Suprapubic skin (tissue), 4 donors: ENCODE measurements at regions not wholly inside any gene's neighbourhood (a gene's known extent, or its start where the extent isn't known, plus 50 kb on each side); places are given as distances from the start of the nearest gene placed in this dataset.

ENCODE experiments used
- DNase-seq, 2 donors: peaks; one replicate each; pipeline ENCODE4 v3.0.0-alpha.2; 2019; ENCODE audit warnings: low spot score in 2 of 2
- H3K27ac ChIP-seq: fragments of 200-600 bp; sonication (generic); one replicate; pipeline ENCODE4 v1.5.1; 2019
- H3K27me3 ChIP-seq: fragments of 200-600 bp; sonication (generic); one replicate; pipeline ENCODE4 v1.5.1; 2019
- H3K36me3 ChIP-seq: fragments of 200-600 bp; sonication (generic); one replicate; pipeline ENCODE4 v1.5.1; 2019
- H3K4me1 ChIP-seq: fragments of 200-600 bp; sonication (generic); one replicate; pipeline ENCODE4 v1.5.1; 2019
- H3K4me3 ChIP-seq: fragments of 200-600 bp; sonication (generic); one replicate; pipeline ENCODE4 v1.5.1; 2019; ENCODE audit warnings: mild to moderate bottlenecking
- H3K9me3 ChIP-seq: fragments of 200-600 bp; sonication (generic); one replicate; pipeline ENCODE4 v1.5.1; 2019
- EP300 ChIP-seq: sonication (generic); formaldehyde crosslinking; IDR thresholded peaks from one replicate; pipeline ENCODE4 v1.6.1; 2017; ENCODE audit warnings: antibody characterized with exemption
- POLR2A ChIP-seq, 2 donors: fragments of 450-650 bp; IDR thresholded peaks; one replicate each; pipeline ENCODE4 v1.6.1; 2017; ENCODE audit warnings: antibody characterized with exemption in 2 of 2, mild to moderate bottlenecking in 2 of 2, moderate library complexity in 2 of 2
- POLR2AphosphoS5 ChIP-seq, 3 donors: sonication (generic); formaldehyde crosslinking; IDR thresholded peaks; one replicate each; pipeline ENCODE4 v1.6.1; 2017; ENCODE audit warnings: antibody characterized with exemption in 3 of 3
- WGBS: methylation state at CpG from one replicate; pipeline ENCODE4 v1.1.5; 2018; 5-methylcytosine and 5-hydroxymethylcytosine counted together
- TF ChIP-seq, protein P1 (sequence below), 2 donors: fragments of 200-600 bp in 1 of 2; fragments of 450-650 bp in 1 of 2; sonication (generic) in 1 of 2; IDR thresholded peaks; one replicate each; pipeline ENCODE4 v1.5.1; 2016 to 2019; ENCODE audit warnings: antibody characterized with exemption in 2 of 2, mild to moderate bottlenecking in 1 of 2, moderate library complexity in 1 of 2

DNA sequence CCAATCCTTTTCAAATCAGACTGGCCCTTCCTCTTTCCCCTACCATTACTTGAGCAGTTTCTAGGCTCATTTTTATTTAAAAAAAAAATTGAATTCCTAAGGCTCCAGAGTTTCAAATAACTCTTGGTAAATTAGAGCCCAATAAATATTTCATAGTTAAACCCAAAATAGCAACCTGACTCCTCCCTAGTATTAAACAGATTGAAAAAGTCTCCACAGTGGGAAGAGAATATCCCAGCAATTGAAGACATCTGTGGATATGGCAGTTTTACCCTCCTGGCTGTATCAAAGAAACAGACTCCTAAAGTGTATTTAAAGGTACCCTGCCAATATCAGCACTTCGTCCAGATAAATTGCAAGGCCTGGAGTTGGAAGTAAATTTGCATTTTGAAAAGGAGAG, 52.7 kb upstream of the GDNF start:
- TF ChIP-seq, protein P1, sequence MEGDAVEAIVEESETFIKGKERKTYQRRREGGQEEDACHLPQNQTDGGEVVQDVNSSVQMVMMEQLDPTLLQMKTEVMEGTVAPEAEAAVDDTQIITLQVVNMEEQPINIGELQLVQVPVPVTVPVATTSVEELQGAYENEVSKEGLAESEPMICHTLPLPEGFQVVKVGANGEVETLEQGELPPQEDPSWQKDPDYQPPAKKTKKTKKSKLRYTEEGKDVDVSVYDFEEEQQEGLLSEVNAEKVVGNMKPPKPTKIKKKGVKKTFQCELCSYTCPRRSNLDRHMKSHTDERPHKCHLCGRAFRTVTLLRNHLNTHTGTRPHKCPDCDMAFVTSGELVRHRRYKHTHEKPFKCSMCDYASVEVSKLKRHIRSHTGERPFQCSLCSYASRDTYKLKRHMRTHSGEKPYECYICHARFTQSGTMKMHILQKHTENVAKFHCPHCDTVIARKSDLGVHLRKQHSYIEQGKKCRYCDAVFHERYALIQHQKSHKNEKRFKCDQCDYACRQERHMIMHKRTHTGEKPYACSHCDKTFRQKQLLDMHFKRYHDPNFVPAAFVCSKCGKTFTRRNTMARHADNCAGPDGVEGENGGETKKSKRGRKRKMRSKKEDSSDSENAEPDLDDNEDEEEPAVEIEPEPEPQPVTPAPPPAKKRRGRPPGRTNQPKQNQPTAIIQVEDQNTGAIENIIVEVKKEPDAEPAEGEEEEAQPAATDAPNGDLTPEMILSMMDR (IDR thresholded peaks at IDR 0.05), result no peak
- TF ChIP-seq POLR2A (IDR thresholded peaks at IDR 0.05) (no peak), POLR2AphosphoS5 (IDR thresholded peaks at IDR 0.05) (no peak), EP300 (no peak)
- WGBS, result 35% methylated on average over 1 of the region's 1 CpG
- DNase-seq, result no peak
- Histone ChIP-seq H3K4me3 (no peak overlapping the region), H3K36me3 (no peaks in the 10 kb centered on the region), H3K4me1 (peaks cover 12% of the 10 kb centered on the region), H3K9me3 (no peaks in the 10 kb centered on the region), H3K27ac (no peak overlapping the region), H3K27me3 (peaks cover 27% of the 10 kb centered on the region)

DNA sequence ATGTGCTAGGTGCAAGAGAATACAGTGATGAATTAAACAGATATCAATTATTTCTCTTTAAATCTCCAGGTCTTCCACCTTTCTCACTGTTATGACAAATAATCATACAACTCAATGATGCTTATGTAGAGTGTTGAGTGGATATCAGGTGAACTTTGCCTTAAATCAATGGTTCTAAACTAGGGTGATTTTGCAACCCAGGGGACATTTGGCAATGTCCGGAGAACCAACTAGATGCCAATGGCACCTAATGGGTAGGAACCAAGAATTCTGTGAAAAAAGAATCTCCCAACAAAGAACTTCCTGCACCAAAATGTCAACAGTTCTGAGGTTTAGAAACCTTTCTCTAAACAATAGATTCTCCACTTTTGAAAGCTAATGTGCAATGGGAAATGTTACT, 52.0 kb upstream of the GDNF start:
- H3K27ac ChIP-seq, result no peak overlapping the region
- DNase-seq, result no peak
- H3K4me1 ChIP-seq, result peaks cover 12% of the 10 kb centered on the region
- WGBS, result 92% methylated on average over 1 of the region's 1 CpG
- H3K4me3 ChIP-seq, result no peak overlapping the region
- no peaks in the 10 kb centered on the region for H3K36me3 ChIP-seq
- no peaks in the 10 kb centered on the region for H3K9me3 ChIP-seq
- peaks cover 26% of the 10 kb centered on the region for H3K27me3 ChIP-seq
- TF ChIP-seq POLR2AphosphoS5 (IDR thresholded peaks at IDR 0.05), result no peak
- TF ChIP-seq, protein P1 (IDR thresholded peaks at IDR 0.05), result no peak
- no peak for TF ChIP-seq POLR2A (IDR thresholded peaks at IDR 0.05)
- TF ChIP-seq EP300, result no peak

DNA sequence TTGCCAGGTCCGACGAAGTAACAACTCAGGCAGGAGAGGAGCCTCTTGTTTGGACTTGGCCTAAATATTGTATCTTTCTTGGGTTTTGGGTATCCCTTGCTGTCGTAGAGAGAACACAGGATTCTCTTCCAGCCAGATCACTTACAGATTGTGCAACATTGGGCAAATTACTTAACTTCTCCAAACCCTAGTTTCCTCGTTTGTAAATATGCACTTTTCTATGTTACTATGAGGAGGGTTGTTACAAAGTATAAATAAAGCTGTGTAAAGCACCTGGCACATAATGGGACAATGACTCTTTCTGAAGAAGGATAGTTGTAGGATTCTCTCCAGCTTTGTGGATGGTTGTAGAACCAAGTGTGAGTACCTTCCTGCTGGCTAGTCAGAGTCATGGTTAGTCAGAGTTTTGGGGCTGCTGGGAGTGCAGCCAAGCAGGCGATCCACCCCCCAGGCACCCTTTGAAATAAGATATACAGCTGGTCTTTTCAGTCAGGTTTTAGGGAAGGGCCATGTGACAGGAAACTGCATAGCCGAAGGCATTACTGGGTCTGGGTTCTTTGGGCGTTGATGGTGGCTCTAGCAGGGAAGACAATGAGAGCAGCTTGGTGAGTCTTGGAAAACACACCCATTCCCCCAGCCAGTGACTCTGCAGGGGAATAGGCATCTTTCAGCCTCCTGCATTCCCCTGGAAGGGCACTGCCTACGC, 49.9 kb upstream of the GDNF start:
- TF ChIP-seq POLR2AphosphoS5 (IDR thresholded peaks at IDR 0.05) (no peak), POLR2A (IDR thresholded peaks at IDR 0.05) (no peak)
- TF ChIP-seq, protein P1 (IDR thresholded peaks at IDR 0.05), result no peak
- no peak for DNase-seq
- H3K4me3 ChIP-seq, result no peak overlapping the region
- no peaks in the 10 kb centered on the region for H3K36me3 ChIP-seq
- H3K27me3 ChIP-seq, result peaks cover 41% of the 10 kb centered on the region
- 60% methylated on average over 8 of the region's 8 CpGs for WGBS
- H3K27ac ChIP-seq, result no peak overlapping the region
- peaks cover 12% of the 10 kb centered on the region for H3K4me1 ChIP-seq
- H3K9me3 ChIP-seq, result no peaks in the 10 kb centered on the region
